Left lung (tissue), 4 donors: ENCODE measurements at regions not wholly inside any gene's neighbourhood (a gene's known extent, or its start where the extent isn't known, plus 50 kb on each side); places are given as distances from the start of the nearest gene placed in this dataset.

Source experiments
- ATAC-seq: fragments of 200-7000 bp; cut with Tn5 transposase; one replicate; pipeline ENCODE4 v1.9.1; 2020; ENCODE audit warnings: moderate library complexity
- DNase-seq, 4 donors: peaks; one replicate each; pipeline ENCODE4 v3.0.0-alpha.2; 2013 to 2020
- H3K27ac ChIP-seq, 2 donors: fragments of 200-600 bp; sonication (generic) in 1 of 2; one replicate each; pipeline versions ENCODE4 v1.5.0 to v1.8.0; 2020 to 2021
- H3K27me3 ChIP-seq, 2 donors: fragments of 200-600 bp; sonication (generic) in 1 of 2; one replicate each; pipeline versions ENCODE4 v1.5.0 to v1.8.0; 2020 to 2021
- H3K36me3 ChIP-seq, 2 donors: fragments of 200-600 bp; sonication (generic) in 1 of 2; one replicate each; pipeline versions ENCODE4 v1.5.0 to v1.8.0; 2020 to 2021
- H3K4me1 ChIP-seq, 2 donors: fragments of 200-600 bp; one replicate each; pipeline ENCODE4 v1.8.0; 2021
- H3K4me3 ChIP-seq, 2 donors: fragments of 200-600 bp; sonication (generic) in 1 of 2; one replicate each; pipeline versions ENCODE4 v1.5.0 to v1.8.0; 2020 to 2021; ENCODE audit warnings: mild to moderate bottlenecking in 1 of 2
- H3K9me3 ChIP-seq, 2 donors: fragments of 200-600 bp; sonication (generic) in 1 of 2; one replicate each; pipeline versions ENCODE4 v1.5.0 to v1.8.0; 2020 to 2021
- CTCF ChIP-seq, 2 donors: fragments of 200-600 bp; sonication (generic) in 1 of 2; IDR thresholded peaks; one replicate each; pipeline versions ENCODE4 v1.5.0 to v1.8.0; 2021; ENCODE audit warnings: antibody characterized with exemption in 2 of 2
- intact Hi-C, 2 donors: fragments of 100-400 bp; cut with DNase I; formaldehyde crosslinking; loops; one replicate each; pipeline versions ENCODE4 v1.11.2 to v1.14.2; 2022
- donor health status: DM: no; HTN: yes; CAD: no.
- donor health status: DM: no; HTN: no; CAD: no.

GRCh38 chr3:24631481-24631880 is 136.8 kb upstream of the THRB start:
- no peak for DNase-seq
- H3K9me3 ChIP-seq, result no peaks in the 10 kb centered on the region
- H3K4me1 ChIP-seq, result no peaks in the 10 kb centered on the region
- no peak overlapping the region for H3K4me3 ChIP-seq
- ATAC-seq, result no peak
- no peak for TF ChIP-seq CTCF (IDR thresholded peaks at IDR 0.05)
- no peaks in the 10 kb centered on the region for H3K36me3 ChIP-seq
- intact Hi-C loops, result no loop called here
- H3K27me3 ChIP-seq, result no peaks in the 10 kb centered on the region
- H3K27ac ChIP-seq, result no peak overlapping the region

GRCh38 chr3:24639061-24639460 is 144.4 kb upstream of the THRB start:
- ATAC-seq, result no peak
- TF ChIP-seq CTCF (IDR thresholded peaks at IDR 0.05), result no peak

GRCh38 chr3:24639481-24640329 is 145.1 kb upstream of the THRB start:
- Histone ChIP-seq H3K27me3 (no peaks in the 10 kb centered on the region), H3K36me3 (no peaks in the 10 kb centered on the region), H3K4me1 (no peaks in the 10 kb centered on the region), H3K27ac (no peak overlapping the region), H3K4me3 (no peak overlapping the region), H3K9me3 (no peaks in the 10 kb centered on the region)
- TF ChIP-seq CTCF (IDR thresholded peaks at IDR 0.05), result no peak
- ATAC-seq, result no peak
- DNase-seq, result no peak
- intact Hi-C loops, result no loop called here

More at GRCh38 chr3:24639061-24639460, 144.4 kb upstream of the THRB start:
- H3K27ac ChIP-seq, result no peak overlapping the region
- H3K9me3 ChIP-seq, result no peaks in the 10 kb centered on the region
- no peak overlapping the region for H3K4me3 ChIP-seq
- H3K4me1 ChIP-seq, result no peaks in the 10 kb centered on the region
- no peak for DNase-seq
- intact Hi-C loops, result no loop called here
- no peaks in the 10 kb centered on the region for H3K27me3 ChIP-seq
- no peaks in the 10 kb centered on the region for H3K36me3 ChIP-seq

- DNase-seq, result peak in 2 of 4 donors; percentile 24 to 49
- ATAC-seq, result peak; percentile 88
- intact Hi-C loops, result no loop called here
- Histone ChIP-seq H3K4me1 (no peaks in the 10 kb centered on the region), H3K4me3 (no peak overlapping the region), H3K9me3 (no peaks in the 10 kb centered on the region), H3K36me3 (no peaks in the 10 kb centered on the region), H3K27me3 (no peaks in the 10 kb centered on the region), H3K27ac (no peak overlapping the region)
- peak; percentile 21 to 45 for TF ChIP-seq CTCF (IDR thresholded peaks at IDR 0.05)
Observed at GRCh38 chr3:24640330-24640877, 145.8 kb upstream of the THRB start.

GRCh38 chr3:24641628-24642027 is 147.0 kb upstream of the THRB start:
- H3K36me3 ChIP-seq, result no peaks in the 10 kb centered on the region
- H3K27ac ChIP-seq, result no peak overlapping the region
- H3K4me1 ChIP-seq, result no peaks in the 10 kb centered on the region
- H3K4me3 ChIP-seq, result no peak overlapping the region
- H3K9me3 ChIP-seq, result no peaks in the 10 kb centered on the region
- TF ChIP-seq CTCF (IDR thresholded peaks at IDR 0.05), result no peak
- intact Hi-C loops, result no loop called here
- no peak for ATAC-seq
- DNase-seq, result no peak
- H3K27me3 ChIP-seq, result no peaks in the 10 kb centered on the region
